Skin epidermis (tissue), 12 donors: ENCODE measurements at regions not wholly inside any gene's neighbourhood (a gene's known extent, or its start where the extent isn't known, plus 50 kb on each side); places are given as distances from the start of the nearest gene placed in this dataset.
"Not testable (repeated sequence)": the region's sequence is repeated elsewhere in the genome, so short reads cannot be mapped to it uniquely, and the experiment has no call there.

Source experiments
- H3K27ac ChIP-seq, 21 experiments: fragments of 200-600 bp; sonication (generic) in 11 of 21; one replicate each; pipeline ENCODE4 v1.5.0; 2020; ENCODE audit warnings: mild to moderate bottlenecking in 3 of 21, inconsistent platforms in 2 of 21, moderate library complexity in 2 of 21
- H3K4me3 ChIP-seq, 7 experiments: fragments of 200-600 bp; sonication (generic) in 2 of 7; one replicate each; pipeline ENCODE4 v1.5.0; 2020; ENCODE audit warnings: inconsistent platforms in 2 of 7, mild to moderate bottlenecking in 2 of 7, moderate library complexity in 1 of 7

- H3K27ac ChIP-seq, H3K4me3 ChIP-seq: not testable (repeated sequence)
Observed at GRCh38 chr15:34528055-34528754, 55.2 kb downstream of the GOLGA8B start.

DNA sequence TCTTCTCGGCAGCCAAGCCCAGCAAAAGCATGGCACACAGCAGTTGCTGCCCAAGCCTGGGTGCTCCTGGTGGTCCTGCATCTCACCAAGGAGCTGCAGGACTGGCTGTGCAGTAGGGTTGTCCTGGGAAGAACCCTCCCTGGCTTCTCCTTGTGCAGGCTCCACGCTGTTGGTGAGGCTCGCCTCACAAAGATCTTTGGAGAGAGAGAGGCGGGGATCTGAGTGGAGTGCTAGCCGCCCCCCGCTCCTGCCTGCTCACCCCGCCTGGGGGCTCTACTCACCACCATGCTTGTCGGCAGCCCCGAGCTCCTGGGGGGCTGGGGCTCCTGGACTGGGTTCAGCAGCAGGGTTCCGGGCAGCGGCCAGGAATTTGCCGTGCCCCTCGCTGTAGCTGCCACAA is 55.8 kb downstream of the GOLGA8B start:
- not testable (repeated sequence) for H3K27ac ChIP-seq, H3K4me3 ChIP-seq

GRCh38 chr15:34523849-34524248 is 59.6 kb downstream of the GOLGA8B start:
- H3K27ac ChIP-seq, H3K4me3 ChIP-seq: not testable (repeated sequence)

GRCh38 chr15:34522601-34523000 is 60.9 kb downstream of the GOLGA8B start:
- H3K27ac ChIP-seq, H3K4me3 ChIP-seq: not testable (repeated sequence)

GRCh38 chr15:34521802-34522485 is 61.5 kb downstream of the GOLGA8B start:
- H3K27ac ChIP-seq, H3K4me3 ChIP-seq: not testable (repeated sequence)

GRCh38 chr15:34520566-34520965 is 62.9 kb downstream of the GOLGA8B start:
- H3K27ac ChIP-seq, result no peak overlapping the region
- H3K4me3 ChIP-seq, result no peak overlapping the region

GRCh38 chr15:34520010-34520409 is 63.4 kb downstream of the GOLGA8B start:
- H3K27ac ChIP-seq, H3K4me3 ChIP-seq: not testable (repeated sequence)

GRCh38 chr15:34514251-34514670 is 69.2 kb downstream of the GOLGA8B start:
- peak overlapping the region in 15 of 21 experiments; percentile 26 to 72 (median 40) for H3K27ac ChIP-seq
- peak overlapping the region; percentile 30 to 55 (median 46) for H3K4me3 ChIP-seq

DNA sequence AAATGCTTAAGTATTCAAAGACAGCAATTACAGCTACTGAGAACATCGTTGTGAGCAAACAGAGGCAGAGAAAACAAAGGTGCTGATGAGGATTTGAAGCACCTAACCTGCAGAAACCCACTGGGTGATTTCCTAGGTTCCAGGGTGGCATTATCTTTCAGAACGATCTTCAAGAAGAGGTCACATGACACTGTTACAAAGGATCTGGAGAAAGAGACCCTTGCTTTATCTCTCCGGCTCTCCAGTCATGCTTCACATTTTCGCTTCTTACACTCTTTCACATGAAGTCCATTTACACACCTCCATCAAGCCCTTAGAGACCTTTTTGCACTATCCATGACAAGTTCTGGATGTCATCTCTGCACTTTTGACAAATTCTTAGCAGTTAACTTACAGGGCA is 70.8 kb downstream of the GOLGA8B start:
- no peak overlapping the region for H3K4me3 ChIP-seq

DNA sequence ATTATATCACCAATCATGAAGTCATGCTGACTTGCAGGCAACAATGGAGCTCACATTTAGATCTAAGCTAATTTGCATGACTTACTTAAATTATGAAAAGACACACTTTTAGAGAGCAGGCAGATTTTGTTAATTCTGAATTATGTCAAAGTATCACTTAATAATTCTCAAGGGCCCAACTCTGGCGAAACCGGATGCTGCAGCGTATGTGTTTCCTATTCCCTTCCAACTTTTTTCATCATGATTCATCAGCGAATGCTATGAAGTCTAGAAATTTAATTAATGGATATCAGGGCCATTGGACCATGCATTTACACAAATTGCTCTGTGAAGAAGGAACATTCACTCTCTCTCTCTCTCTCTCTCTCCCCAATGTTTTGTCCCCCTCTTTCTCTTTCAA is 63.5 kb upstream of the GOLGA8A start:
- Histone ChIP-seq H3K27ac (no peak overlapping the region), H3K4me3 (no peak overlapping the region)

More for the DNA sequence above, 70.8 kb downstream of the GOLGA8B start:
- H3K27ac ChIP-seq, result no peak overlapping the region

DNA sequence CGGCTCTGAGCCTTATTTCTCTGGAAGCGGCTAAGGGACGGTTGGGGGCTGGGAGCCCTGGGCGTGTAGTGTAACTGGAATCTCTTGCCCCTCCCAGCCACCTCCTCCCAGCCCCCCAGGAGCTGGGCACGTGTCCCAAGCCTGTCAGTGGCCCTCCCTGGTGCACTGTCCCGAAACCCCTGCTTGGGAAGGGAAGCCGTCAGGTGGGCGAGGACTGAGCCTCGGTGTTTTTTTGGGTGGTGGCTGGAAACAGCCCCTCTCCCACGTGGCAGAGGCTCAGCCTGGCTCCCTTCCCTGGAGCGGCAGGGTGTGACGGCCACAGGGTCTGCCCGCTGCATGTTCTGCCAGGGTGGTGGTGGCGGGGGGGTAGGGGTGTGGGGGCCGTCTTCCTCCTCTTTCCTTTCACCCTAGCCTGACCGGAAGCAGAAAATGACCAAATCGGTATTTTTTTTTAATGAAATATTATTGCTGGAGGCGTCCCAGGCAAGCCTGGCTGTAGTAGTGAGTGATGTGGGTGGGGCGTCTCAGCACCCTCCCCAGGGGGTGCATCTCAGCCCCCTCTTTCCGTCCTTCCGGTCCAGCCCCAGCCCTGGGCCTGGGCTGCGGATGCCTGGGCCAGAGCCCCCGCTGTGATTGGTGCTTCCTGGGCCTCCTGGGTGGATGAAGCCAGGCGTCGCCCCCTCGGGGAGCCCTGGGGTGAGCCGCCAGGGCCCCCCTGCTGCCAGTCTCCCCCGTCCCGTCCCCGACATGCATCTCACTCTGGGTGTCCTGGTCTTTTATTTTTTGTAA is 58.8 kb upstream of the GOLGA8A start:
- Histone ChIP-seq H3K4me3 (no peak overlapping the region), H3K27ac (no peak overlapping the region)

GRCh38 chr15:34495707-34496106 is 58.1 kb upstream of the GOLGA8A start:
- H3K27ac ChIP-seq, H3K4me3 ChIP-seq: not testable (repeated sequence)

- Histone ChIP-seq H3K27ac (no peak overlapping the region), H3K4me3 (no peak overlapping the region)
Observed at GRCh38 chr15:34494084-34494399, 56.4 kb upstream of the GOLGA8A start.

- no peak overlapping the region for H3K4me3 ChIP-seq
- H3K27ac ChIP-seq, result no peak overlapping the region
Observed at GRCh38 chr15:34493001-34493400, 55.4 kb upstream of the GOLGA8A start.

DNA sequence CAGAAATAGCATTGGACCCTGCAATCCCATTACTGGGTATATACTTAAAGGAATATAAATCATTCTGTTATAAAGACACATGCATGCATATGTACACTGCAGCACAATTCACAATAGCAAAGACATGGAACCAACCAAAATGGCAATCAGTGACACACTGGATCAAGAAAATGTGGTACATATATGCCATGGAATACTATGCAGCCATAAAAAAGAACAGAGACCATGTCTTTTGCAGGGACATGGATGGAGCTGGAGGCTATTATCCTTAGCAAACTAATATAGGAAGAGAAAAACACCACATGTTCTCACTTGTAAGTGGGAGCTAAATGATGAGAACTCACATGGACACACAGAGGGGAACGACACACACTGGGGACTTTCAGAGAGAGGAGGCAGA is 53.9 kb upstream of the GOLGA8A start:
- not testable (repeated sequence) for H3K4me3 ChIP-seq, H3K27ac ChIP-seq

GRCh38 chr15:34490417-34491193 is 53.0 kb upstream of the GOLGA8A start:
- no peak overlapping the region for H3K4me3 ChIP-seq

DNA sequence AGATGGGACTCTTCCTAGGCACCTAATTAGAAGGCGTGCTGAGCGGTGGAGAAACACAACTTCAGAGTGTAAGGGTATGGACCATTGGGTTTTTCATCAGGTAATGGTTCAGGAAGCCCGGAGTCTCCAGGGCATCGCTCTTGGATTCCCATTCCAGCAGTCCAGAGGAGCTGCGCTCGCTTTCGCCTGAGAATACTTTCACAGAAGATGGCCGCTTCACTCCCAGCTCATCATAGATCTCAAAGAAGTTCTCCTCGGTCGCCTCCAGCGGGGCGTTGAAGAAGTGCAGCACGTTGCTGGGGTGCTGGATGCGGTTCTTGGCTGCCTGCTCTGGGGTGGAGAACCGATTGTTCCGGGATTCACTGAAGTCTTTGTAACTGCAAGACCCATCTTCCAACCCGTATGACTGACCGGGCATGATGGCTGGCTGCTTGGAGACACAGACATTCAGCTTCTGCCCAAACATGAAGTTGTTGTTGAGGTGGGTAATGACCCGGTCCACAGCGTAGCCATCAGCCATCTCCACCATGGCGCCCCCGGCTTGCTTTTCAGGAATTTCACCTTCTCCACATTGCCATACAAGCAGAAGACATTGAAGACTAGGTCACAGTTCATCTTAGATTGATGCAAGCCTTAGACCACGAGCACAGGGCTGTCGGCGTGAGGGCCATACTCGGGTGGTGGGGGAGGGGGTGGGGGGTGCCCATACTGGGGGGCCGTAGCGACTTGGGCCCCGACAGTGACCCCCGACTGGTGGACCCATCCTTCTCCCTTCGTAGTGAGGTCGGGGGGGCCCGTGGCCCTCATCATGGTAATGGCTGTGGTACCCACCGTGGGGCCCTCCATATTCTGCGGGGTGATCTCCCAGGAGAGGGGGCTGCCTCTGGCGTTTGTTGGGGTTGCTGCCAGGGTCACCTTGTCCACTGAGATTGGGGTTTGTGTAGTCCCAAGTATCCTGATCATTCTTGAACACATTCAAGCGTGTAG is 51.7 kb upstream of the GOLGA8A start:
- not testable (repeated sequence) for H3K27ac ChIP-seq
- H3K4me3 ChIP-seq, result peak overlapping the region in 1 of 7 experiments; percentile 19

More at GRCh38 chr15:34490417-34491193, 53.0 kb upstream of the GOLGA8A start:
- H3K27ac ChIP-seq, result no peak overlapping the region
